IMR-90 (cell line): ENCODE measurements at regions not wholly inside any gene's neighbourhood (a gene's known extent, or its start where the extent isn't known, plus 50 kb on each side); places are given as distances from the start of the nearest gene placed in this dataset.

Experiments used
- ATAC-seq: fragments of 200-7000 bp; cut with Tn5 transposase; 2 replicates; pipeline ENCODE4 v1.9.1; 2020; ENCODE audit warnings: low read depth, mild to moderate bottlenecking, moderate library complexity
- BruUV-seq: library from RNA; stranded (reverse); fragments of 400-500 nt; replicated peaks from 2 replicates; lab custom pipeline; 2021; lab: Mats Ljungman, UMichigan
- CTCF ChIA-PET: fragments of 300-600 bp; formaldehyde crosslinking; extraction: SDS; loops from one replicate; lab custom pipeline; 2021; ENCODE audit warnings: antibody characterized with exemption; lab: Yijun Ruan, JAX
- POLR2A ChIA-PET: fragments of 300-600 bp; sonication (Branson Sonifier 250); formaldehyde crosslinking; loops from one replicate; lab custom pipeline; 2022; ENCODE audit warnings: antibody characterized with exemption; ENCODE audit not compliant: unreplicated experiment; lab: Charles Lee
- DNase-seq: peaks from one replicate; pipeline ENCODE4 v3.0.0; 2013
- H2AFZ ChIP-seq: replicated peaks from 2 replicates; pipeline ENCODE3; 2013; ENCODE audit warnings: low read length, mild to moderate bottlenecking; ENCODE audit not compliant: poor library complexity
- H2AK5ac ChIP-seq: 2 replicates; pipeline ENCODE4 v1.6.1; 2013; ENCODE audit warnings: low read depth, low read length, inconsistent platforms
- H2AK9ac ChIP-seq: replicated peaks from 2 replicates; pipeline ENCODE3; 2013; ENCODE audit warnings: mild to moderate bottlenecking, low read depth, low read length, moderate library complexity; ENCODE audit not compliant: poor library complexity
- H2BK120ac ChIP-seq: 2 replicates; pipeline ENCODE4 v1.6.1; 2013; ENCODE audit warnings: low read depth, low read length, inconsistent platforms
- H2BK15ac ChIP-seq: 3 replicates; pipeline ENCODE4 v1.6.1; 2013; ENCODE audit warnings: low read depth, low read length, inconsistent platforms
- H2BK20ac ChIP-seq: 2 replicates; pipeline ENCODE4 v1.6.1; 2013; ENCODE audit warnings: low read depth, mild to moderate bottlenecking, inconsistent platforms, low read length, moderate library complexity
- H2BK5ac ChIP-seq: 2 replicates; pipeline ENCODE4 v1.6.1; 2013; ENCODE audit warnings: mild to moderate bottlenecking, low read depth, low read length, inconsistent platforms; ENCODE audit not compliant: poor library complexity, severe bottlenecking
- H3K14ac ChIP-seq: replicated peaks from 2 replicates; pipeline ENCODE4 v1.6.1; 2013; ENCODE audit warnings: low read depth, low read length, inconsistent platforms
- H3K18ac ChIP-seq: 2 replicates; pipeline ENCODE4 v1.6.1; 2013; ENCODE audit warnings: low read depth, low read length, control low read depth
- H3K23ac ChIP-seq: 2 replicates; pipeline ENCODE4 v1.6.1; 2013; ENCODE audit warnings: low read depth, low read length, inconsistent platforms
- H3K27ac ChIP-seq: 2 replicates; pipeline ENCODE4 v1.5.1; 2013; ENCODE audit warnings: mild to moderate bottlenecking, control low read depth, low read length; ENCODE audit not compliant: insufficient read depth
- H3K27me3 ChIP-seq: 2 replicates; pipeline ENCODE4 v1.6.1; 2013; ENCODE audit warnings: low read length; ENCODE audit not compliant: control insufficient read depth, insufficient read depth
- H3K36me3 ChIP-seq: 2 replicates; pipeline ENCODE4 v1.6.1; 2013; ENCODE audit warnings: low read length, mixed read lengths; ENCODE audit not compliant: control insufficient read depth, insufficient read depth
- H3K4ac ChIP-seq: 2 replicates; pipeline ENCODE4 v1.6.1; 2013; ENCODE audit warnings: low read depth, low read length, inconsistent platforms
- H3K4me1 ChIP-seq: 2 replicates; pipeline ENCODE4 v1.6.1; 2013; ENCODE audit warnings: low read length, mixed read lengths; ENCODE audit not compliant: control insufficient read depth, insufficient read depth
- H3K4me2 ChIP-seq: 2 replicates; pipeline ENCODE4 v1.6.1; 2013; ENCODE audit warnings: low read depth, mild to moderate bottlenecking, control low read depth, low read length, moderate library complexity
- H3K4me3 ChIP-seq: 2 replicates; pipeline ENCODE4 v1.5.1; 2013; ENCODE audit warnings: low read depth, mild to moderate bottlenecking, control low read depth, low read length, moderate library complexity; ENCODE audit not compliant: insufficient read depth
- H3K56ac ChIP-seq: 2 replicates; pipeline ENCODE4 v1.6.1; 2013; ENCODE audit warnings: low read length, inconsistent platforms; ENCODE audit not compliant: insufficient read depth; ENCODE audit errors: extremely low read depth
- H3K79me1 ChIP-seq, 2 experiments: 2 replicates each; pipeline ENCODE4 v1.6.1; 2013; ENCODE audit warnings: low read length in 2 of 2, inconsistent platforms in 1 of 2, low read depth in 1 of 2
- H3K9ac ChIP-seq: 2 replicates; pipeline ENCODE4 v1.6.1; 2013; ENCODE audit warnings: low read depth, low read length, control low read depth
- H3K9me1 ChIP-seq: 2 replicates; pipeline ENCODE4 v1.6.1; 2013; ENCODE audit warnings: low read length, inconsistent platforms; ENCODE audit not compliant: insufficient read depth
- H3K9me3 ChIP-seq: 2 replicates; pipeline ENCODE4 v1.6.1; 2013; ENCODE audit warnings: low read length; ENCODE audit not compliant: control insufficient read depth, insufficient read depth
- H4K20me1 ChIP-seq: 2 replicates; pipeline ENCODE4 v1.6.1; 2013; ENCODE audit warnings: low read length, inconsistent platforms; ENCODE audit not compliant: insufficient read depth
- H4K5ac ChIP-seq: 2 replicates; pipeline ENCODE4 v1.6.1; 2013; ENCODE audit warnings: mild to moderate bottlenecking, low read depth, low read length, control low read depth
- H4K8ac ChIP-seq, 2 experiments: 2 replicates each; pipeline ENCODE4 v1.6.1; 2013; ENCODE audit warnings: low read depth in 2 of 2, low read length in 2 of 2, control low read depth in 1 of 2, inconsistent platforms in 1 of 2
- H4K91ac ChIP-seq: 2 replicates; pipeline ENCODE4 v1.6.1; 2013; ENCODE audit warnings: low read depth, low read length, inconsistent platforms; ENCODE audit not compliant: insufficient read depth
- BHLHE40 ChIP-seq: fragments of 150-350 bp; IDR thresholded peaks from 2 replicates; pipeline ENCODE4 v1.6.1; 2016; ENCODE audit warnings: mild to moderate bottlenecking, low read depth, low read length
- CEBPB ChIP-seq: IDR thresholded peaks from 2 replicates; pipeline ENCODE4 v1.6.1; 2012; ENCODE audit warnings: low read depth, low read length, improper control_type of control experiment
- MAZ ChIP-seq: IDR thresholded peaks from 2 replicates; pipeline ENCODE4 v1.6.1; 2012; ENCODE audit warnings: low read depth, mild to moderate bottlenecking, low read length, improper control_type of control experiment, moderate library complexity, borderline replicate concordance
- MXI1 ChIP-seq: IDR thresholded peaks from 2 replicates; pipeline ENCODE4 v1.6.1; 2012; ENCODE audit warnings: low read depth, mild to moderate bottlenecking, low read length, moderate library complexity, borderline replicate concordance
- RAD21 ChIP-seq: IDR thresholded peaks from 2 replicates; pipeline ENCODE4 v1.6.1; 2012; ENCODE audit warnings: low read length, improper control_type of control experiment
- RCOR1 ChIP-seq: IDR thresholded peaks from 2 replicates; pipeline ENCODE4 v1.6.1; 2012; ENCODE audit warnings: mild to moderate bottlenecking, low read length, improper control_type of control experiment; ENCODE audit not compliant: insufficient replicate concordance
- RFX5 ChIP-seq: IDR thresholded peaks from 2 replicates; pipeline ENCODE4 v1.8.0; 2012; ENCODE audit warnings: low read depth, mild to moderate bottlenecking, low read length, moderate library complexity
- WGBS, 2 experiments: methylation state at CpG; one replicate each; pipeline versions ENCODE4 v1.1.5 to v1.1.7; 2013; ENCODE audit warnings: missing lambda C conversion rate in 2 of 2; ENCODE audit not compliant: insufficient read length in 1 of 2; ENCODE audit errors: extremely low coverage in 2 of 2; 5-methylcytosine and 5-hydroxymethylcytosine counted together
- dilution Hi-C: fragments of 300-500 bp; cut with HindIII; formaldehyde crosslinking; loops from one replicate; pipeline ENCODE4 v1.14.3; 2018; ENCODE audit warnings: low sequenced_read_pairs; ENCODE audit not compliant: unreplicated experiment
- in situ Hi-C: fragments of 300-500 bp; cut with MboI; formaldehyde crosslinking; loops from 3 replicates; pipeline ENCODE4 v1.14.3; 2019; ENCODE audit warnings: low sequenced_read_pairs, inconsistent platforms, mixed read lengths
- intact Hi-C: fragments of 100-400 bp; cut with micrococcal nuclease; formaldehyde crosslinking; loops from 2 replicates; pipeline ENCODE4 v1.10.0; 2022
- TF ChIP-seq, protein P1 (sequence below): conservative IDR thresholded peaks from 2 replicates; pipeline ENCODE4 v1.5.1; 2012; ENCODE audit warnings: mild to moderate bottlenecking, low read depth, low read length, improper control_type of control experiment
- TF ChIP-seq, protein P2 (sequence below): fragments of 150-350 bp; IDR thresholded peaks from 2 replicates; pipeline ENCODE4 v1.6.1; 2016; ENCODE audit warnings: low read depth, mild to moderate bottlenecking, low read length, moderate library complexity, borderline replicate concordance

DNA sequence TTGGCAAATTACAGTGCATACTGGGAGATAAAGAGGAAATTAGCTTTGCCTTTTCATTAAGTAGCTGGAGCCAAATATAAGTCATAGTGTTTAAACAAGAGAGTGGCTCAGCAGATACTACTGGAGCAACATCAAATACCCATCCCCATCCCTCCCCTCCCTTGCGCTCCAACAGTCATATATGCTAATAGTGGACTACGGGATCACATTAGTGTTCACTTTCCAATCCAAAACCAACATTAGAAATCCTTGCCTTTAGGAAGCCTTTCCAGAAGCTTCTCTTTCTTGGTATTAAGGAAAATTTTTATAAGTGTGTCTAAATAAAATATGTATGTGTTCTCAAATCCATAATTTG lies 1669.3 kb downstream of the SUCLG1 start:
- Histone ChIP-seq H3K27ac (no peak overlapping the region), H3K4me2 (no peak overlapping the region), H3K14ac (no peak overlapping the region), H3K23ac (no peak overlapping the region), H3K9me3 (no peaks in the 10 kb centered on the region), H3K9ac (no peak overlapping the region), H4K20me1 (no peaks in the 10 kb centered on the region), H4K8ac (no peak overlapping the region), H2AFZ (no peak overlapping the region), H3K9me1 (no peaks in the 10 kb centered on the region), H3K4ac (no peak overlapping the region), H4K91ac (no peak overlapping the region), H3K27me3 (no peaks in the 10 kb centered on the region), H3K4me1 (no peaks in the 10 kb centered on the region), H2AK5ac (no peak overlapping the region), H2BK120ac (no peak overlapping the region), H2AK9ac (no peak overlapping the region), H3K4me3 (no peak overlapping the region), H3K18ac (no peak overlapping the region), H2BK5ac (no peak overlapping the region), H4K5ac (no peak overlapping the region), H3K36me3 (no peaks in the 10 kb centered on the region), H2BK15ac (no peak overlapping the region), H3K56ac (no peak overlapping the region), H3K79me1 (no peaks in the 10 kb centered on the region), H2BK20ac (no peak overlapping the region)
- ATAC-seq (peak; percentile 44; the same call in 1 of the 2 replicates), DNase-seq (no peak)
- no CpG with 5 or more reads among the region's 2 CpGs for WGBS, 2 experiments
- dilution Hi-C loops, result no loop called here
- CTCF ChIA-PET, result no interaction called here
- TF ChIP-seq RCOR1 (no peak), MXI1 (no peak), RFX5 (no peak), RAD21 (no peak), MAZ (no peak), BHLHE40 (no peak), CEBPB (no peak)
- TF ChIP-seq, protein P1, sequence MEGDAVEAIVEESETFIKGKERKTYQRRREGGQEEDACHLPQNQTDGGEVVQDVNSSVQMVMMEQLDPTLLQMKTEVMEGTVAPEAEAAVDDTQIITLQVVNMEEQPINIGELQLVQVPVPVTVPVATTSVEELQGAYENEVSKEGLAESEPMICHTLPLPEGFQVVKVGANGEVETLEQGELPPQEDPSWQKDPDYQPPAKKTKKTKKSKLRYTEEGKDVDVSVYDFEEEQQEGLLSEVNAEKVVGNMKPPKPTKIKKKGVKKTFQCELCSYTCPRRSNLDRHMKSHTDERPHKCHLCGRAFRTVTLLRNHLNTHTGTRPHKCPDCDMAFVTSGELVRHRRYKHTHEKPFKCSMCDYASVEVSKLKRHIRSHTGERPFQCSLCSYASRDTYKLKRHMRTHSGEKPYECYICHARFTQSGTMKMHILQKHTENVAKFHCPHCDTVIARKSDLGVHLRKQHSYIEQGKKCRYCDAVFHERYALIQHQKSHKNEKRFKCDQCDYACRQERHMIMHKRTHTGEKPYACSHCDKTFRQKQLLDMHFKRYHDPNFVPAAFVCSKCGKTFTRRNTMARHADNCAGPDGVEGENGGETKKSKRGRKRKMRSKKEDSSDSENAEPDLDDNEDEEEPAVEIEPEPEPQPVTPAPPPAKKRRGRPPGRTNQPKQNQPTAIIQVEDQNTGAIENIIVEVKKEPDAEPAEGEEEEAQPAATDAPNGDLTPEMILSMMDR, result no peak
- TF ChIP-seq, protein P2, sequence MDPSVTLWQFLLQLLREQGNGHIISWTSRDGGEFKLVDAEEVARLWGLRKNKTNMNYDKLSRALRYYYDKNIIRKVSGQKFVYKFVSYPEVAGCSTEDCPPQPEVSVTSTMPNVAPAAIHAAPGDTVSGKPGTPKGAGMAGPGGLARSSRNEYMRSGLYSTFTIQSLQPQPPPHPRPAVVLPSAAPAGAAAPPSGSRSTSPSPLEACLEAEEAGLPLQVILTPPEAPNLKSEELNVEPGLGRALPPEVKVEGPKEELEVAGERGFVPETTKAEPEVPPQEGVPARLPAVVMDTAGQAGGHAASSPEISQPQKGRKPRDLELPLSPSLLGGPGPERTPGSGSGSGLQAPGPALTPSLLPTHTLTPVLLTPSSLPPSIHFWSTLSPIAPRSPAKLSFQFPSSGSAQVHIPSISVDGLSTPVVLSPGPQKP, result no peak
- in situ Hi-C loops, result no loop called here
- intact Hi-C loops, result no loop called here
- POLR2A ChIA-PET, result no interaction called here
- no TSS peak for BruUV-seq
